GM12878 (cell line): ENCODE measurements at regions not wholly inside any gene's neighbourhood (a gene's known extent, or its start where the extent isn't known, plus 50 kb on each side); places are given as distances from the start of the nearest gene placed in this dataset.

Experiments
- ATAC-seq: fragments of 200-7000 bp; cut with Tn5 transposase; 3 replicates; pipeline ENCODE4 v1.9.1; 2020; ENCODE audit warnings: mild to moderate bottlenecking, moderate library complexity
- BruUV-seq: library from RNA; stranded (reverse); fragments of 400-500 nt; replicated peaks from 2 replicates; lab custom pipeline; 2021; lab: Mats Ljungman, UMichigan
- CTCF ChIA-PET: fragments of 300-600 bp; sonication (Branson Sonifier 250); formaldehyde crosslinking; extraction: SDS; loops from one replicate; lab custom pipeline; 2021; ENCODE audit warnings: inconsistent platforms; lab: Yijun Ruan, JAX
- POLR2A ChIA-PET: fragments of 350-600 bp; formaldehyde crosslinking; extraction: SDS; loops from one replicate; lab custom pipeline; 2021; ENCODE audit warnings: inconsistent platforms; lab: Charles Lee
- RAD21 ChIA-PET: fragments of 300-600 bp; sonication (Branson Sonifier 250); formaldehyde crosslinking; loops from one replicate; lab custom pipeline; 2023; ENCODE audit warnings: antibody characterized with exemption; ENCODE audit not compliant: unreplicated experiment; lab: Charles Lee
- SMC1A ChIA-PET: fragments of 300-600 bp; sonication (Branson Sonifier 250); formaldehyde crosslinking; loops from one replicate; lab custom pipeline; 2023; ENCODE audit not compliant: unreplicated experiment, uncharacterized antibody; lab: Charles Lee
- DNase-seq: peaks from one replicate; pipeline ENCODE4 v3.0.0-alpha.2; 2011; ENCODE audit warnings: low read depth, low spot score
- FAIRE-seq: peaks from 3 replicates; lab custom pipeline; 2011; peaks lifted over from hg19 to GRCh38; lab: Jason Lieb, UNC
- H2AFZ ChIP-seq: 2 replicates; pipeline ENCODE4 v1.6.0; 2011; ENCODE audit warnings: low read depth, low read length, control low read depth; ENCODE audit not compliant: control insufficient read depth
- H3K27ac ChIP-seq: 2 replicates; pipeline ENCODE4 v1.5.1; 2011; ENCODE audit warnings: control low read depth; ENCODE audit not compliant: control insufficient read depth, insufficient read depth
- H3K27me3 ChIP-seq, 2 experiments: replicated peaks in 1 of 2; 2 replicates each; pipeline versions ENCODE4 v1.6.0 to v1.6.1; 2011; ENCODE audit warnings: low read length in 1 of 2; ENCODE audit not compliant: control insufficient read depth in 2 of 2, insufficient read depth in 2 of 2
- H3K36me3 ChIP-seq, 2 experiments: 2 replicates each; pipeline ENCODE4 v1.5.1; 2011; ENCODE audit warnings: low read length in 1 of 2; ENCODE audit not compliant: control insufficient read depth in 2 of 2, insufficient read depth in 2 of 2
- H3K4me1 ChIP-seq: 2 replicates; pipeline ENCODE4 v1.6.1; 2011; ENCODE audit warnings: mild to moderate bottlenecking, low read length, moderate library complexity, mixed read lengths; ENCODE audit not compliant: control insufficient read depth, insufficient read depth
- H3K4me2 ChIP-seq: 2 replicates; pipeline ENCODE4 v1.6.0; 2011; ENCODE audit warnings: control low read depth; ENCODE audit not compliant: control insufficient read depth, insufficient read depth
- H3K4me3 ChIP-seq: fragments of 200-600 bp; sonication (generic); 2 replicates; pipeline ENCODE4 v1.5.1; 2016
- H3K79me2 ChIP-seq: 2 replicates; pipeline ENCODE4 v1.6.0; 2011; ENCODE audit warnings: low read length; ENCODE audit not compliant: control insufficient read depth, insufficient read depth
- H3K9ac ChIP-seq: 2 replicates; pipeline ENCODE4 v1.8.0; 2011; ENCODE audit warnings: low read length, control low read depth, mixed read lengths; ENCODE audit not compliant: control insufficient read depth, insufficient read depth
- H3K9me3 ChIP-seq: replicated peaks from 3 replicates; pipeline ENCODE4 v1.5.1; 2011; ENCODE audit warnings: mild to moderate bottlenecking, low read length; ENCODE audit not compliant: control insufficient read depth, insufficient read depth
- H4K20me1 ChIP-seq: 2 replicates; pipeline ENCODE4 v1.6.0; 2011; ENCODE audit not compliant: control insufficient read depth, insufficient read depth
- ASH2L ChIP-seq: fragments of 300-600, 200-600 bp; sonication (generic); IDR thresholded peaks from 2 replicates; pipeline ENCODE4 v1.6.1; 2017; ENCODE audit warnings: low read depth, mild to moderate bottlenecking, borderline replicate concordance
- BHLHE40 ChIP-seq, 2 experiments: fragments of 450-650 bp in 1 of 2; IDR thresholded peaks; 2 replicates each; pipeline ENCODE4 v1.6.1; 2011 to 2017; ENCODE audit warnings: low read depth in 2 of 2, borderline replicate concordance in 1 of 2, improper control_type of control experiment in 1 of 2, low read length in 1 of 2, mild to moderate bottlenecking in 1 of 2
- BRCA1 ChIP-seq: IDR thresholded peaks from 2 replicates; pipeline ENCODE4 v1.6.1; 2011; ENCODE audit warnings: low read depth, low read length, improper control_type of control experiment
- CHD2 ChIP-seq: IDR thresholded peaks from 2 replicates; pipeline ENCODE4 v1.6.1; 2011; ENCODE audit warnings: low read depth, low read length, improper control_type of control experiment, borderline replicate concordance
- E4F1 ChIP-seq: fragments of 450-650 bp; IDR thresholded peaks from 2 replicates; pipeline ENCODE4 v1.6.1; 2018; ENCODE audit warnings: borderline replicate concordance, mild to moderate bottlenecking; ENCODE audit not compliant: partially characterized antibody
- FOXM1 ChIP-seq: IDR thresholded peaks from 2 replicates; pipeline ENCODE4 v1.6.1; 2012; ENCODE audit warnings: low read depth, mild to moderate bottlenecking, inconsistent platforms, low read length, moderate library complexity
- GATAD2B ChIP-seq: fragments of 450-650 bp; conservative IDR thresholded peaks from 2 replicates; pipeline ENCODE4 v1.6.1; 2017; ENCODE audit warnings: low read depth, mild to moderate bottlenecking, moderate library complexity
- HDAC6 ChIP-seq: fragments of 200-600 bp; sonication (generic); IDR thresholded peaks from one replicate; pipeline ENCODE4 v1.8.0; 2017; ENCODE audit warnings: antibody characterized with exemption; ENCODE audit not compliant: unreplicated experiment
- IKZF2 ChIP-seq, 2 experiments: fragments of 450-650 bp; IDR thresholded peaks; 2 replicates each; pipeline ENCODE4 v1.6.1; 2017; ENCODE audit warnings: mild to moderate bottlenecking in 2 of 2, moderate library complexity in 2 of 2
- IRF4 ChIP-seq: IDR thresholded peaks from 2 replicates; pipeline ENCODE4 v1.6.1; 2011; ENCODE audit warnings: low read depth, low read length
- KAT2A ChIP-seq: conservative IDR thresholded peaks from 2 replicates; pipeline ENCODE4 v1.6.1; 2011; ENCODE audit warnings: low read depth, low read length; ENCODE audit not compliant: control insufficient read depth
- LARP7 ChIP-seq: fragments of 450-650 bp; IDR thresholded peaks from 2 replicates; pipeline ENCODE4 v1.6.1; 2017; ENCODE audit warnings: mild to moderate bottlenecking
- NBN ChIP-seq: fragments of 450-650 bp; IDR thresholded peaks from 2 replicates; pipeline ENCODE4 v1.6.1; 2016
- PBX3 ChIP-seq: IDR thresholded peaks from 2 replicates; pipeline ENCODE4 v1.6.1; 2011; ENCODE audit warnings: mild to moderate bottlenecking, low read depth, low read length, moderate library complexity; ENCODE audit not compliant: insufficient replicate concordance
- RELA ChIP-seq: fragments of 450-650 bp; IDR thresholded peaks from 2 replicates; pipeline ENCODE4 v1.8.0; 2014; ENCODE audit warnings: borderline replicate concordance; ENCODE audit not compliant: partially characterized antibody
- SIX5 ChIP-seq: IDR thresholded peaks from 2 replicates; pipeline ENCODE4 v1.6.1; 2011; ENCODE audit warnings: mild to moderate bottlenecking, low read depth, low read length, moderate library complexity; ENCODE audit not compliant: severe bottlenecking
- USF2 ChIP-seq: IDR thresholded peaks from 2 replicates; pipeline ENCODE4 v1.6.1; 2011; ENCODE audit warnings: low read depth, low read length, improper control_type of control experiment, borderline replicate concordance
- ZZZ3 ChIP-seq: IDR thresholded peaks from 2 replicates; pipeline ENCODE4 v1.6.1; 2011; ENCODE audit warnings: low read depth; ENCODE audit not compliant: control insufficient read depth, insufficient read length
- WGBS: methylation state at CpG from one replicate; pipeline ENCODE4 v1.1.6; 2016; ENCODE audit warnings: low lambda C conversion rate; ENCODE audit not compliant: insufficient replicate concordance, insufficient coverage; ENCODE audit errors: missing lambda C conversion rate; 5-methylcytosine and 5-hydroxymethylcytosine counted together
- in situ Hi-C: fragments of 300-500 bp; cut with MboI; formaldehyde crosslinking; loops from 9 replicates; pipeline ENCODE4 v1.14.3; 2018; ENCODE audit warnings: mixed read lengths
- intact Hi-C: fragments of 100-400 bp; cut with micrococcal nuclease; formaldehyde crosslinking; loops from one replicate; pipeline ENCODE4 v1.14.2; 2022; ENCODE audit not compliant: unreplicated experiment

- ChIA-PET CTCF (interaction anchor here (0.8 kb wide), 1 partner anchor 1280 kb away, joined by 3 read pairs; no protein-coding TSS in a partner anchor), RAD21 (no interaction called here), SMC1A (no interaction called here), POLR2A (no interaction called here)
- no peak overlapping the region for H3K9ac ChIP-seq
- TF ChIP-seq ASH2L: no peak
- TF ChIP-seq PBX3: no peak
- no peak for TF ChIP-seq USF2
- no peak for TF ChIP-seq LARP7
- no peak for TF ChIP-seq GATAD2B
- no peak for TF ChIP-seq IKZF2 (IDR thresholded peaks at IDR 0.05)
- TF ChIP-seq BHLHE40 (IDR thresholded peaks at IDR 0.05; ENCODE audit: borderline replicate concordance in 1 of 2, low read depth in 2 of 2, low read length in 1 of 2): no peak
- TF ChIP-seq BRCA1: no peak
- TF ChIP-seq FOXM1: no peak
- no peak for TF ChIP-seq ZZZ3
- no peak for TF ChIP-seq CHD2
- TF ChIP-seq HDAC6: no peak
- TF ChIP-seq IRF4: no peak
- TF ChIP-seq KAT2A: no peak
- no peak for TF ChIP-seq SIX5
- no peak for TF ChIP-seq NBN
- TF ChIP-seq RELA: no peak
- TF ChIP-seq E4F1: no peak
- 23% methylated on average over 3 of the region's 3 CpGs for WGBS
- DNase-seq (no peak), FAIRE-seq (no peak), ATAC-seq (no peak)
- no peaks in the 10 kb centered on the region for H3K79me2 ChIP-seq
- no peaks in the 10 kb centered on the region; the same call in 1 of the 2 replicates for H3K4me1 ChIP-seq
- no peaks in the 10 kb centered on the region for H4K20me1 ChIP-seq
- H3K27ac ChIP-seq: no peak overlapping the region
- in situ Hi-C loops (no loop called here), intact Hi-C loops (no loop called here)
- H2AFZ ChIP-seq: no peak overlapping the region
- H3K36me3 ChIP-seq: no peaks in the 10 kb centered on the region
- no peak overlapping the region for H3K4me3 ChIP-seq
- H3K27me3 ChIP-seq: peaks cover 0 to 3% of the 10 kb centered on the region in 2 experiments; a peak in 1 of 4 replicates
- no TSS peak for BruUV-seq
- H3K9me3 ChIP-seq: no peaks in the 10 kb centered on the region
- H3K4me2 ChIP-seq: no peak overlapping the region
Measured at GRCh38 chr6:163646866-163647265, 232.3 kb downstream of the QKI start.
